ENCODE measurements at regions not wholly inside any gene's neighbourhood (a gene's known extent, or its start where the extent isn't known, plus 50 kb on each side); places are given as distances from the start of the nearest gene placed in this dataset.

DNA sequence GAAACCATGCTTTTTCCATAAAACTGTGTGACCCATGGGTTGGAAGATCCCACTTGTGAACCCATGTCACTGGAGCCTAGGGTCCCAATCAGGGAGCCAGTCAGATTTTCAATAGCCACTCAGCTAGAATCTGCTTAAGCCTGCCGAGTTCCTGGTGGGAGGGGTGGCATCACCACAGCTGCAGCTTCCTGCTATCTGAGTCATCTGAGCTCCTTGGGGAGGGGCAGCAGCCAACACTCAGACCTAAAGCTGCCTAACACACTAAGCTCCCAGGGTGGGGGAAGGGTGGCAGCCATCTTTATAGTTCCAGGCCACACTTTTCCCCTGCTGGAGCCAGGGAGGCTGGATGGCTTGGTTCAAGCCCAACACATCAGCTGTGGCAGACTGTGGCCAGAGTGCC is 350.1 kb downstream of the C4orf33 start:
- TF ChIP-seq, protein P1, sequence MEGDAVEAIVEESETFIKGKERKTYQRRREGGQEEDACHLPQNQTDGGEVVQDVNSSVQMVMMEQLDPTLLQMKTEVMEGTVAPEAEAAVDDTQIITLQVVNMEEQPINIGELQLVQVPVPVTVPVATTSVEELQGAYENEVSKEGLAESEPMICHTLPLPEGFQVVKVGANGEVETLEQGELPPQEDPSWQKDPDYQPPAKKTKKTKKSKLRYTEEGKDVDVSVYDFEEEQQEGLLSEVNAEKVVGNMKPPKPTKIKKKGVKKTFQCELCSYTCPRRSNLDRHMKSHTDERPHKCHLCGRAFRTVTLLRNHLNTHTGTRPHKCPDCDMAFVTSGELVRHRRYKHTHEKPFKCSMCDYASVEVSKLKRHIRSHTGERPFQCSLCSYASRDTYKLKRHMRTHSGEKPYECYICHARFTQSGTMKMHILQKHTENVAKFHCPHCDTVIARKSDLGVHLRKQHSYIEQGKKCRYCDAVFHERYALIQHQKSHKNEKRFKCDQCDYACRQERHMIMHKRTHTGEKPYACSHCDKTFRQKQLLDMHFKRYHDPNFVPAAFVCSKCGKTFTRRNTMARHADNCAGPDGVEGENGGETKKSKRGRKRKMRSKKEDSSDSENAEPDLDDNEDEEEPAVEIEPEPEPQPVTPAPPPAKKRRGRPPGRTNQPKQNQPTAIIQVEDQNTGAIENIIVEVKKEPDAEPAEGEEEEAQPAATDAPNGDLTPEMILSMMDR (IDR thresholded peaks at IDR 0.05; ENCODE audit: insufficient read depth, low read depth, low read length, missing control alignments), result no peak
- DNase-seq (ENCODE audit: low read depth), result no peak

DNA sequence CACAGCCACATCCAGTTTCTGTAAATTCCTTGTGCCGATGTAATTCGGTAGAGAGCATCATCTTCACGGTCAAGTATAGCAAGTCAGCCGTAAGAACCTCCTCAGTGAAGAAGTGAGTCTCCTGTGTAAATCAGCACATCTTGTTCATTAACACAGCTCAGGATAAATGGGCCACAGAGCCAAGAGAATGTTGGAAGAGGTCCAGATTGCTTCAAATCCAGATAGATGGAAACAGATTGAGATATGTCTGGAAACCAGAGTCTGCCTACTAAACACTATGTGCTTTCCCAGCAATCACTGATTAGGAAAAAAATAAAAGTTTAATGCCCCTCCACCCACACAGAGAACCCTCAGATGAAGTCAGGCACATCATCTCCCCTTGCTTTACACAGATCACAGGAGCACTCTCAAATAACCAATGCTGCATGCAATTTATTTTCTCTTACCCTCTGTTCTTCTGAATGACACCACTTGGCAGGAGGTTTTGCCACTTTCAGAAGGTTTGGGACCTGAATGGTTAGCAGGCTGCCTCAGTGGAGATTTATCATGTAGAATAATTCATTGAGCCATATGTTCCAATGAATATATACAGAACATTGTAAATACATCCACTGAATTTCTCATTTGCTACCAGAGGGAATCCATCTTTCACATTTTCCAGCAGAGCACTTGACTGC is 357.7 kb downstream of the C4orf33 start:
- no peak for DNase-seq (ENCODE audit: low read depth)
- TF ChIP-seq, protein P1 (IDR thresholded peaks at IDR 0.05; ENCODE audit: insufficient read depth, low read depth, low read length, missing control alignments), result no peak
- no peak overlapping the region for H3K4me3 ChIP-seq (ENCODE audit: low read length)

More for the DNA sequence above, 350.1 kb downstream of the C4orf33 start:
- no peak overlapping the region for H3K4me3 ChIP-seq (ENCODE audit: low read length)

DNA sequence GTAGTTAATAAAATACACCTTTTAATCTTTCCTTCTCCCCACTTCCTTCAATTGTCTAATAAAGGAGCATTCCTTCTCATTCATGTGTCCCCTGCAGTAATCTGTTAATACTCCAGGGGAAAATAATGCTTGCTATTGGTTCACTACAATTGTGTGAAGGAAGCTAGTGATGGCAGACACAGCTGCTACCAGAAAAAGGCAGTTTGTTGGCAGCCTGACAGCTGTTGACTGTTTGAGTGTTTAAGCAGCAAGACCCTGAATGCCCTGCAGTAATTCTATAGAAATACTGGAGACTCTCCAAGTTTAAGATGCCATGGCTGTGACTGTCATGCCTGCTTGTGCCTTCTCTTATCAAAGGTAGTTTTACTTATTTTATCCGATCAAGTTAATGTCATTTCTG is 359.5 kb downstream of the C4orf33 start:
- TF ChIP-seq, protein P1 (IDR thresholded peaks at IDR 0.05; ENCODE audit: insufficient read depth, low read depth, low read length, missing control alignments), result no peak
- DNase-seq (ENCODE audit: low read depth), result no peak
- no peak overlapping the region for H3K4me3 ChIP-seq (ENCODE audit: low read length)

DNA sequence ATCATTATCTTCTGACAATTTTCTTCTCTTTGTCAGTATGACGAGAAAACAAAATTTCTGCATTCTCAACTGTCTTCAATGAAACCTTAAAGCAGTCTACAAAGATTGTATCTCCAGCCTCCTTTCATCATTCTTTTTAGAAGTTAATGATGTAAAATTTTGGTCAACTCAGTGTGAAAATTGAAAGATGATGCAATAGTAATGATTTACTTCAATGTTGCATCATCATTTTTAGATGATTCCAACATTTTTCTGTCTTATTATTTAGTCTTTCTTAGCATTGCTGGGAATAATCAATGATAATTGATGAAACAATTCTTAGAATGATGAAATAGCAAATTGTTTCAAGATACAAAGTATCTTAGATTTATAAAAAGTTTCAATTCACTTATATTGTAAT is 372.7 kb downstream of the C4orf33 start:
- TF ChIP-seq, protein P1 (IDR thresholded peaks at IDR 0.05; ENCODE audit: insufficient read depth, low read depth, low read length, missing control alignments), result no peak
- no peak for DNase-seq (ENCODE audit: low read depth)
- no peak overlapping the region for H3K4me3 ChIP-seq (ENCODE audit: low read length)

DNA sequence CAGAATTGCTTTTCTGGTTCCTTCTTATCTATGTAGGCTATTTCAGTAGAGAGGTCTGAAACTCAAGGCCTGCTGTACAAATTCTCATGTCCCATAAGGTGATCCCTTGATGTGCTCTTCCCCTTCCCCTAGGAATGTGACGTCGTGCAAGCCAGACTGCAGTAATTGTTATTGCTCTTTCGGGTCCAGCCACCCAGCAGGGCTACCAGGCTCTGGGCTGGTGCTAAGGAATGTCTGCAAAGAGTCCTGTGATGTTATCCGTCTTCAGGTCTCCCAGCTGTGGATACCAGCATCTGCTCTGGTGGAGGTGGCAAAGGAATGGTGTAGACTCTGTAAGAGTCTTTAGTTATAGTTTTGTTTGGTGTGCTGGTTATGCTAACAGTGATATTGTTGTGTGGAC is 378.7 kb downstream of the C4orf33 start:
- TF ChIP-seq, protein P1 (IDR thresholded peaks at IDR 0.05; ENCODE audit: insufficient read depth, low read depth, low read length, missing control alignments), result no peak
- no peak for DNase-seq (ENCODE audit: low read depth)
- H3K4me3 ChIP-seq (ENCODE audit: low read length), result no peak overlapping the region

DNA sequence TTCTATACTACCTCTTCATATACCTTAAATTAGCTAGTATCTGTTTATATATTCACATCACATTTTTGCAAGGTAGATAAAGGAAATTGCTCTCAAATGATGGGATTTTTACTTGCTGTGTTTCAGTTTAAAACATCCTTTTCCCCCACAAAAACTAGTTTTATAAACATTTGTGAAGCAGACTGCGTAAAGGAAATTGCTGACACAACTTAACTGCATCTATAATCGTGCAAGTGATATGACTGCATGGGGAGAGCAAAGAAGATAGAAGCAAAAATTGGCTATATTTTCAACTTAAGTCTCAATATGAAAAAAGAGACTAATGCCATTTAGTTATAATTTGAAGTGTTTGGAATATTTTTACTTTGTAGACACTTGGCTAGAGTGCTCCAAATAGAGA is 385.2 kb downstream of the C4orf33 start:
- TF ChIP-seq, protein P1 (IDR thresholded peaks at IDR 0.05; ENCODE audit: insufficient read depth, low read depth, low read length, missing control alignments), result no peak
- no peak for DNase-seq (ENCODE audit: low read depth)

DNA sequence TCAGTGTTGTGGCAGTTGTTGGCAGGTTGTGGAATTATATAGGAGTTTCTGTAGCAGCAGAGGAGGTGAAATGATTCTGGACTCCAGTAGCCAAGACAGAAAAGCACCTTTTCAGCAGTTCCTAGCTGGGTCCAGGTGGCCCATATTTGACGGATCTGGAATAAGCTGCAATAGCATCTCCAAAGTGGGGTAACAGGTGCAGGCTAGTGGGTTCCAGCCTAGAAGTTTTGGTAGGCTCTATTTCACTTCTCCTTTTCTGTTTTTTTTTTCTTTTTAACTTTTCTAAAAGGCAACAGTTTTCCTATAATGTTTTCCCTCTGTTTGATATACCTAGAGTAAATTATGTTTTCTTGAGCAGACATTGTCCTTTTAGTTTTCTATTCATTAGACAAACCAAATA is 392.5 kb downstream of the C4orf33 start:
- no peak for DNase-seq (ENCODE audit: low read depth)
- TF ChIP-seq, protein P1 (IDR thresholded peaks at IDR 0.05; ENCODE audit: insufficient read depth, low read depth, low read length, missing control alignments), result no peak
- H3K4me3 ChIP-seq (ENCODE audit: low read length), result no peak overlapping the region

More for the DNA sequence above, 385.2 kb downstream of the C4orf33 start:
- H3K4me3 ChIP-seq (ENCODE audit: low read length), result no peak overlapping the region
